Omental fat pad (tissue), 3 donors: ENCODE measurements at regions not wholly inside any gene's neighbourhood (a gene's known extent, or its start where the extent isn't known, plus 50 kb on each side); places are given as distances from the start of the nearest gene placed in this dataset.

Source experiments
- ATAC-seq: fragments of 150-250 bp; one replicate; pipeline ENCODE4 v1.9.1; 2016; ENCODE audit warnings: mild to moderate bottlenecking, moderate library complexity; ENCODE audit not compliant: low FRiP score
- DNase-seq: peaks from one replicate; pipeline ENCODE4 v3.0.0-alpha.2; 2019; ENCODE audit warnings: low spot score
- CTCF ChIP-seq, 3 donors: fragments of 450-650 bp; IDR thresholded peaks; one replicate each; pipeline ENCODE4 v1.5.1; 2016 to 2017; ENCODE audit warnings: antibody characterized with exemption in 3 of 3, mild to moderate bottlenecking in 3 of 3, moderate library complexity in 2 of 3

GRCh38 chr12:85445060-85445938 is 165.3 kb downstream of the ALX1 start:
- no peak for ATAC-seq
- DNase-seq, result no peak
- no peak for TF ChIP-seq CTCF (IDR thresholded peaks at IDR 0.05)

DNA sequence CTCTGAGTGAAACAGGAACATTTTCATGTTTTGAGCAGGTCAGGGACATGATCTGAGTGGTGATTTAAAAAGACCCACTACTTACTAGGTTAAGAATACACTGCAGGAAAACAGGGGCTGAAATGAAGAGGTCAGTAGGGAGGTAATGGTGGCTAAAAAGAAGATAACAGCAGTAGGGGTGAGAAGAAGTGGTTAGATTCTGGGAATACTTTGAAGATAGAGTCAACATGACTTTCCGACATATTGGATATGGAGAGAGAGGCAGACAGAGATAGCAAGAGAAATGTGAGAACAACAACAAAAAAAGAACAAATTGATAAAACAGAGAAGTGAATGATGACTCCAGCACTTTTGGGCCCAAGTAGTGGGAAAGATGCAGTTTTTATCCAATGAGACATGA is 168.0 kb downstream of the ALX1 start:
- no peak for TF ChIP-seq CTCF (IDR thresholded peaks at IDR 0.05)
- ATAC-seq (no peak), DNase-seq (no peak)

- no peak for ATAC-seq
- no peak for DNase-seq
- no peak for TF ChIP-seq CTCF (IDR thresholded peaks at IDR 0.05)
Measured at GRCh38 chr12:85448548-85449139, 168.6 kb downstream of the ALX1 start.

- no peak for DNase-seq
- ATAC-seq, result no peak
- no peak for TF ChIP-seq CTCF (IDR thresholded peaks at IDR 0.05)
Measured at GRCh38 chr12:85457016-85457415, 177.0 kb downstream of the ALX1 start.

DNA sequence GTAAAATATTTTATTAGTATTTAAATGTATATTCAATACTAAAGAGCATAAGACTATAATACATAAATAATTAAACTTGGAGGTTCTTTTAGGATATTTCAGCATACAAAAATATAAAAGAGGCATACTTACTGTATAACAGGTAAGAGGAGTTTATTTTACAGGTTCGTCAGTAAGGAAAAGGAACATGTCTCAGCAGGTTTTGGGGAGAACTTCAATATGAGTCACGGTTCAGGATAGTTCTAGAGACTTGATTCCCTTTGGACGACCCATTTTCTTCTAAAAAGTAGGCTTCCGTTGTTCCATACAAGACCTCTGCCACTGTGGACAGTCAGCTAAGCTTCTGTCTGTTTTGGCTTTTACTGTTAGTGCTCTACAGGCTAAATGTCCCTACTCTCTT is 181.1 kb downstream of the ALX1 start:
- DNase-seq (no peak), ATAC-seq (no peak)
- TF ChIP-seq CTCF (IDR thresholded peaks at IDR 0.05), result no peak

GRCh38 chr12:85462888-85463287 is 182.9 kb downstream of the ALX1 start:
- DNase-seq (no peak), ATAC-seq (no peak)
- no peak for TF ChIP-seq CTCF (IDR thresholded peaks at IDR 0.05)

DNA sequence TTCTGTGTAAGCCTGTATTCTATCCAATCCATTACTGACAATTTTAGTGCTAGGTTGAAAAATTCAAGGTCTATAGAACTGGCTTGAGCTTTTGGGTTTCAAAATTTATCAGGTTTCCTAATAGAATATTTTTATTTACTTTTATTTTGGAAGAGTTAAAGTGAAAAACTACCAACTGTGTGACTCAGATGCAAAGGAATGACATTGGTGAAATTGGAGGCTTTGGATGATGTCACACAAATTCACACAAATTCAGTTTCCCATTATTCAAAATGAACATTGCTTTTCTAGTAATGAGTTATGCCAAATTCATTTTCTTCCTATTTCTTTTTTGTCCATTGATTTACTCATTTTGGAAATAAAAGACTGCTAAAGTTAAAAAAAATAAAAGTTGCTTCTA is 186.9 kb downstream of the ALX1 start:
- ATAC-seq (no peak), DNase-seq (no peak)
- TF ChIP-seq CTCF (IDR thresholded peaks at IDR 0.05), result no peak
